ENCODE measurements at regions not wholly inside any gene's neighbourhood (a gene's known extent, or its start where the extent isn't known, plus 50 kb on each side); places are given as distances from the start of the nearest gene placed in this dataset.
"Not testable (repeated sequence)": the region's sequence is repeated elsewhere in the genome, so short reads cannot be mapped to it uniquely, and the experiment has no call there.

DNA sequence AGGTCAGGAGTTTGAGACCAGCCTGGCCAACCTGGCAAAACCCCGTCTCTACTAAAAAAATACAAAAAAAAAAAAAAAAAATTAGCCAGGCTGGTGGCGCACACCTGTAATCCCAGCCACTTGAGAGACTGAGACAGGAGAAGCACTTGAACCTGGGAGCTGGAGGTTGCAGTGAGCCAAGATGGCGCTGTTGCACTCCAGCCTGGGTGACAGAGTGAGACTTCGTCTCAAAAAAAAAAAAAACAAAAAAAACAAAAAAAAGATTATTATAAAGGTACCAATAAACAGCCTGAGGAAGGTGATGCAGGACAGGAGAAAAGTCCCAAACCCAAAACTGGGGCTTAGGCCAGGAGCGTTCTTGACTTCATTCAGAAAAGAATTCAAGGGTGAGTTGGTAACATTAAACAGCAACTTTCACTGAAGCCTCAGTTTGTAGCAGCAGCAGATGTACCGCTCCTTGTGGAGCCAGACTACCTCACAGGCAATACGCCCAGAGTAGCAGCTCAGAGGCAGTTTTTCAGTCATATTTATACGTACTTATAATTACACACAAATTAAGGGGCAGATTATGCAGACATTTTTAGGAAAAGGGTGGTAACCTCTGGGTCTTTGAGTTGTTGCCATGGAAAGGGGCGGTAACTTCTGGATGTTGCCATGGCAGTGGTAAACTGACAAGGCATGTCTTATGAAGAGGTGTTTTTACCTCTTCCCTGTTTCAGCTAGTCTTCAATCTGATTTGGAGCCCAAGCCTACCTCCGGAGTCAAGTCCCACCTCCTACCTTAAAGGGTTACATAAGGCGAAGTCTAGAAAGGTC lies 1596.6 kb upstream of the CELF4 start:
- DNase-seq (ENCODE audit: low spot score): no peak

GRCh38 chr18:39149211-39149806 lies 1583.7 kb upstream of the CELF4 start:
- no peak for DNase-seq (ENCODE audit: low spot score)

- DNase-seq (ENCODE audit: low spot score): no peak
Observed at GRCh38 chr18:39134255-39134654, 1568.7 kb upstream of the CELF4 start.

GRCh38 chr18:39127538-39127937 lies 1561.9 kb upstream of the CELF4 start:
- DNase-seq (ENCODE audit: low spot score): not testable (repeated sequence)

- no peak for DNase-seq (ENCODE audit: low spot score)
Observed at GRCh38 chr18:39113790-39114189, 1548.2 kb upstream of the CELF4 start.

DNA sequence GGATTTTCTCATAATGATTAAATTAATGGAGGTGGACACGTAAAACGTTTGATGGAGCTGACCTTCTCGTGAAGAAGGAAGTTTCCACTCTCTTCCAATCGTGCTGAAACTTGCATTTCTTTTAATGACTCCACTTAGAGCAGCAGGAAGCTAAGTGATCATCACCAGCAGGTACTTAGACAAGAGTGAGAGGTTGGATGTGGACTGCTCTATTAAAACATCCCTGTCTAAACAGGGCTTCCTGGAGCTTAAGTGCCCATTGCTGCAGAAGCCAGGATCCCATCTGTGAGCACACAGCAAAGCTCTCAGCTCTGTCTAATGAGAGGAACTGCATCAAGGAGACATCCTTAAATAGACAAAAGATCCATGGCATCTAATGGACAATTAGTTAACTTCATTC lies 1539.5 kb upstream of the CELF4 start:
- no peak for DNase-seq (ENCODE audit: low spot score)

GRCh38 chr18:39072970-39073369 lies 1507.4 kb upstream of the CELF4 start:
- no peak for DNase-seq (ENCODE audit: low spot score)

- DNase-seq (ENCODE audit: low spot score): no peak
Observed at GRCh38 chr18:39062426-39062825, 1496.8 kb upstream of the CELF4 start.

GRCh38 chr18:39058386-39059000 lies 1492.9 kb upstream of the CELF4 start:
- no peak for DNase-seq (ENCODE audit: low spot score)

- DNase-seq (ENCODE audit: low spot score): no peak
Observed at GRCh38 chr18:39057423-39058064, 1491.9 kb upstream of the CELF4 start.

DNA sequence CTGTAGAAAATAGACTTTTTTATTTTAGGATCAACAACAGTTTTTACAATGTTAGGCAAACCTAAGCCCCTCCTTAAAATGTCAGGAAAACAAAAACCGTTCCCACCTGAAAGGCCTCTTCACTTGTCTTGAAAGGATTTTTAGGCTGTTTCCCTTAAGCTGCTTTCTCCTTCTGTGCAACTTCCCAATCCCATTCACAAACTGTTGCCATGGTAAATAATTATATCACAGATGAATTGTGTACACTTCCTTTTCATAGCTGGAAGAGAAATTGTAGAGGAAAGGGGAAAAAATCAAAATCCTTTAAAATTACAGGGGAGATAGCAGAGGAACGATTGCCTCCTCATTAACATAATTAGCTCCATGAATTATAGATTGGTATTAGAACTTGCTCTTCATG lies 1488.0 kb upstream of the CELF4 start:
- no peak for DNase-seq (ENCODE audit: low spot score)

DNA sequence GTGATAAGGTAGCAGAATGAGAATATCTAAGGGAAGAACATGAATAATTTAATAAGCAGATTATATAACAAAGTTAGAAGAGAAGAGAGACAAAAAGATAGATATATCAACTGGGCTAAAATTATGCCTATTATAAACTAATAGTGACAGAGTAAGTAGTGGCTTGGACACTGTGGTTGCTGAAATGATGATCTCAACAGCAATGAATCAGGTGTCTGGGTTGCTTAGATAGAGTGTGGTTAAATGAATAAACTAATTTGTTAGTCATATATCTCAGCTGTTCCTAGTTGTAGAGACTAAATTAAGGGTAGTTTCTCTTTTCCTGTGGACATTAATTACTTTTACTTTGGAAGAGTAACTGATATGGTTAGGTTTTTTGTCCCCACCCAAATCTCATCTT lies 1485.4 kb upstream of the CELF4 start:
- DNase-seq (ENCODE audit: low spot score): no peak

- no peak for DNase-seq (ENCODE audit: low spot score)
Observed at GRCh38 chr18:39039813-39040212, 1474.2 kb upstream of the CELF4 start.

DNA sequence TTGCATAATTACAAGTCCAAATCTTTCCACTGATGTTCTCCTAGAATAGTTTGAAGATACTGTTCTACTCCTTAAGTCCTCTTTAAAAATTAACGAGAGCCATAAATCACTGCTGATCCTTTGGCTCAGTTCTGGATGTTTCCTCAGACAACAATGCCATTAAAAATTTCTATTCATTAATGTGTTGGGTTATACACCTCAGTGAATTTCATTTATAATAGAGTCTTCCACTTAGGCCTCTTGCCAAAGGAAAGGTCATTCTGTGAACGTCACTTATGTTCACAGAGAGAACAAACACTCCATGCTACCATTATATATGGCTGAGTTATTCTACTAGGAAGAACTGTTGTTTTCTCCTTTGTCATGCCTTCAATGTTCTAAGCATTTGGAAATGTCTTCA lies 1472.3 kb upstream of the CELF4 start:
- DNase-seq (ENCODE audit: low spot score): no peak

DNA sequence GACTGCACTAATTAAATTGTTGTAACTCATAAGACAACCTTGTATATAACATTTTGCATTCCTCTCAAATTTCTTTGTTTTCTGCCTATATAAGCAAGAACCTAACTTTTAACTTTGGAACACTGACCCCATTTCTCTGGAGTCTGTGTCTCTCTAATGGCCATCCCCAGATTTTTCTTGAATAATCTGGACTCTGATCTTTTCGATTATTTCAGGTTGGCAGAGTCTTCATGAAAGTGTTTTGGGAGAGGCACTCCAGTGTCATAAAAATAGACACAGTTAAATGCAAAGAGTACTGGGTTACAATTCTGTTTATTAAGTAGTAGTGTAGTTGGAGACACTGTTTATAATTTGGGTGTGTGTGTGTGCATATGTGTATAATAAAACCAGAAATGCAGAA lies 1467.7 kb upstream of the CELF4 start:
- DNase-seq (ENCODE audit: low spot score): no peak

GRCh38 chr18:39031647-39032046 lies 1466.0 kb upstream of the CELF4 start:
- no peak for DNase-seq (ENCODE audit: low spot score)

GRCh38 chr18:39030124-39030655 lies 1464.6 kb upstream of the CELF4 start:
- no peak for DNase-seq (ENCODE audit: low spot score)

DNA sequence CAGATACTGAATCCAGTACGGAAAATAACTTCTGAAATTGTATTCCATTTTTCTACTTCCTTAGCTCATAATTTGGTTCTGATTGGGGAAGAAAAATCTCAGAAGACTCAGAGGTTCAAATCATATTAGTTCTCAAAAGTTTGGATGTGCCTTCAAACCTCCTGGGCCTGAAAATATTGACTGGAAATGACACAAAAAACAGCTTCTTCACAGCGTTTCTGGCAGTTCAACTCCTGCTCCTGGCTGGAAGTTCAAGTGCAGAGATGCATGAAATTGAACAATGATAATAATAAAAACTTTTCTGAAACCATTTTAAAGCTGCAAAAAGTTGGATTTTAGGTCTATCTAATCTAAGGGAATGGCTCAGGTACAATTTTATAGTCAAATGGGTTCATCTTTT lies 1459.9 kb upstream of the CELF4 start:
- no peak for DNase-seq (ENCODE audit: low spot score)

- DNase-seq (ENCODE audit: low spot score): no peak
Observed at GRCh38 chr18:39019989-39020388, 1454.4 kb upstream of the CELF4 start.

DNA sequence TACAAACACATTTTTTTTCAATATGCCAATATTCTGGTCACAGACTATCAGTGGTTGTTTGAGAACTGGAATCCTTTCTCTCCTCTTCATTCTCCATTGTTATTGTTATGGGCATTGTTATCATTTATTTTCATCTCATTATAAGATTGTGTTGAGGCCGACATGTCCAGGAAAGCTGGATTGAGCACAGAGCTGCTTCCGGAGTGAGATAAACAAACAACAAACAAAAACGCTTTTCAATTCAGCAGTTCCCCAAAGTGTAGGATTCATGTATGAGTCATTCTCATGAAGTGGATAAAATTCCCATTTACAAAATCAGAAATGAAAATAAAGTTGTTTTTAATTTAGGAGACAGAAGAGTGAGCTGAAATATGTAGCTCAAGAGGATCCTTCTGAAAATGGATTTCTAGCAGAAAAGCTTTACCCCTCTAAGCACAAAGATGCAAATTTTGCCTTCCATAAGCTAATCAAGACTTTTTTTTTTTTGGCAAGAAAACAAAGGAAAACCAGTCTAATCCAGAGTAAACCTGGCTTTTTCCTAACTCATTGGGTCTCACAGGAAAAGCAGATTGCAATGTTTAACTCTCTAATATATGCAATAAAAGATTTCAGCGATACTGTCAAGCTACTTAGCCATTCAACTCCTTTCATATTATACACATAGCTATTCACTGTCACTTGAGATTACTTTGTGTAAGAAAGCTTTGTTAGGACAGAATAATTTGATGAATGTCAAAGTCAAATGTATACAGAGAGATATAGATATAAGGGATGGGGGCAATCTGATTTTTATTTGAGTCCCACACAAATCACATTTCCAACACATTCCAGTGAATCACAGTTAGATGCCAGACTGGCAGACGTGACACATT lies 1441.7 kb upstream of the CELF4 start:
- no peak for DNase-seq (ENCODE audit: low spot score)

DNA sequence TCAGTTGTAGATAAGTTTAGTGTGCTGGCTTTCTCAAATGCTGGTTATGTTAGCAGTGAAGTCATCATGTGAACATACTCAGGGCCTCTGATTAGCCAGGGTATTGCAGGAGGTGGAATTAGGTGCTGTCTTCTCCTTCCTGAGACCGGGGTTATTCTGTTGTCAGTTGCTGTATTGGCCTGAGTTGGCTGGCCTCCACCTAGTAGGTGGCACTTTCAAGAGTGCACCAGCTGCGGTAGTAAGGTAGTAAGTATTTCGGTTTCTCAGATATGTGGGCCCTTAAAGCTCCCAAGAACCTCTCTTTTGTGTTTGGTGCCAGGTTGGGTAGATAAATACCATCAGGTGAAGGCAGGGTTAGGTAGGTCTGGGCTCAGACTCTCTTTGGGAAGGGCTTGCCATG lies 1430.5 kb upstream of the CELF4 start:
- no peak for DNase-seq (ENCODE audit: low spot score)

Measured in ureter (tissue), 1 donor.